ENCODE measurements at regions not wholly inside any gene's neighbourhood (a gene's known extent, or its start where the extent isn't known, plus 50 kb on each side); places are given as distances from the start of the nearest gene placed in this dataset.

- Histone ChIP-seq H3K9ac (ENCODE audit: insufficient read depth in 1 of 2, low read depth in 2 of 2, low read length in 2 of 2) (no peak overlapping the region), H3K4me1 (replicated peaks in 1 of 2; ENCODE audit: control insufficient read depth in 2 of 2, insufficient read depth in 2 of 2, low read length in 2 of 2) (peaks cover 0 to 12% of the 10 kb centered on the region in 2 experiments; a peak in 2 of 5 replicates), H3K36me3 (ENCODE audit: control insufficient read depth, insufficient read depth, low read length) (no peaks in the 10 kb centered on the region), H3K79me2 (ENCODE audit: control insufficient read depth, insufficient read depth, low read length) (no peaks in the 10 kb centered on the region), H3K27ac (ENCODE audit: extremely low read depth, low read depth, low read length) (no peak overlapping the region), H3K9me3 (replicated peaks; ENCODE audit: control insufficient read depth, insufficient read depth, low read depth, low read length) (no peaks in the 10 kb centered on the region), H3K4me3 (no peak overlapping the region), H3K9me1 (ENCODE audit: control insufficient read depth, insufficient read depth, low read length) (no peaks in the 10 kb centered on the region), H2AFZ (ENCODE audit: low read depth, low read length) (peak overlapping the region; percentile 70; the same call in 1 of the 2 replicates), H3K4me2 (ENCODE audit: insufficient read depth, low read length) (no peak overlapping the region), H3K27me3 (ENCODE audit: control insufficient read depth in 2 of 2, insufficient read depth in 2 of 2, low read length in 2 of 2) (no peaks in the 10 kb centered on the region), H4K20me1 (replicated peaks; ENCODE audit: control insufficient read depth, insufficient read depth, low read length) (no peaks in the 10 kb centered on the region)
- DNase-seq (ENCODE audit: extremely low read depth in 1 of 4, low spot score in 3 of 4) = no peak
- intact Hi-C loops (cut with micrococcal nuclease) = no loop called here
- BruUV-seq (replicated peaks) = no TSS peak
- FAIRE-seq = no peak
- 28% methylated on average over 3 of the region's 3 CpGs for WGBS (ENCODE audit: insufficient coverage, low coverage, missing lambda C conversion rate)
- TF ChIP-seq ZBTB40 (IDR thresholded peaks at IDR 0.05) (peak; percentile 97), ZBTB40 (CRISPR knock-in tag; IDR thresholded peaks at IDR 0.05) (peak; percentile 92), PRDM10 (IDR thresholded peaks at IDR 0.05; ENCODE audit: partially characterized antibody) (no peak), STAT5B (CRISPR knock-in tag; IDR thresholded peaks at IDR 0.05) (no peak)
- ChIA-PET CTCF (ENCODE audit: low intra/inter-chr PET ratio) (no interaction called here), POLR2A (interaction anchor here (0.9 to 1.8 kb wide), 2 partner anchors 10 to 12 kb away, joined by 3 to 8 read pairs; no protein-coding TSS in a partner anchor)
- in situ Hi-C loops (cut with MboI) = no loop called here
- ATAC-seq = no peak
Measured at GRCh38 chr6:134516582-134516981, 198.7 kb upstream of the SGK1 start.
